Choroid plexus epithelial cell (primary cell): ENCODE measurements at regions not wholly inside any gene's neighbourhood (a gene's known extent, or its start where the extent isn't known, plus 50 kb on each side); places are given as distances from the start of the nearest gene placed in this dataset.

Experiments used
- DNase-seq: peaks from one replicate; pipeline ENCODE4 v3.0.0-alpha.2; 2010; ENCODE audit warnings: low read depth
- H3K4me3 ChIP-seq: 2 replicates; pipeline ENCODE4 v1.5.1; 2011; ENCODE audit warnings: low read depth, mild to moderate bottlenecking, control low read depth, low read length, moderate library complexity
- TF ChIP-seq, protein P1 (sequence below): conservative IDR thresholded peaks from 2 replicates; pipeline ENCODE4 v1.5.1; 2011; ENCODE audit warnings: low read depth, mild to moderate bottlenecking, control low read depth, inconsistent platforms, low read length, moderate library complexity

DNA sequence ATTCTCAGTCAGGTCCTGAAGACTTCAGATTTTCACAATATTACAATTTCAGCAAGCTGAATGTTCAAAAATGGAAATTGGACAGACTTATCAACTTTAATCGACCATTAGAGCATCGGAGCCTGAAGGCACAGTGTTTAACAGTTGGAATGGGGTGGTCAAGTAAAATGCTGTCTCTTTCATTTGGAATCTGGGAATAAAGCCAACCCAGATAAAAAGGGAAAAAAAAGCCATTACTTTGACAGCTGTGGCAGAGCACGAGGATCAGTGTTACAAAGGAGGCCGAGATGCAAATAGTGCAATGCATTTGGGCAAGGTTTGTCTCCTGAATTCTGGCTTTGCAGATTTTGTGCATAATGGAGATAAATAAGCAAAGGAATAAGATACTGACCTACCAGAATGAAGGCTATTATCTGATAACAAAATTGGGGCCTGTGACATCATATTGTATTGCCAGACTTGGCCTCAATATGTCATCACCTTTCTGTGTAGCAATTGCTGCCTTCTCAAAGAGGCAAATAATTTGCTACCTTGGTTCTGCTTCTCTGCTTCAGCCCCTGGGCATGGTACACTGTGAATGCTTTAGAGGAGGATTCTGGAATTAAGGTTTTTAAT is 277.5 kb upstream of the KLHL29 start:
- DNase-seq: no peak
- no peak overlapping the region for H3K4me3 ChIP-seq
- TF ChIP-seq, protein P1, sequence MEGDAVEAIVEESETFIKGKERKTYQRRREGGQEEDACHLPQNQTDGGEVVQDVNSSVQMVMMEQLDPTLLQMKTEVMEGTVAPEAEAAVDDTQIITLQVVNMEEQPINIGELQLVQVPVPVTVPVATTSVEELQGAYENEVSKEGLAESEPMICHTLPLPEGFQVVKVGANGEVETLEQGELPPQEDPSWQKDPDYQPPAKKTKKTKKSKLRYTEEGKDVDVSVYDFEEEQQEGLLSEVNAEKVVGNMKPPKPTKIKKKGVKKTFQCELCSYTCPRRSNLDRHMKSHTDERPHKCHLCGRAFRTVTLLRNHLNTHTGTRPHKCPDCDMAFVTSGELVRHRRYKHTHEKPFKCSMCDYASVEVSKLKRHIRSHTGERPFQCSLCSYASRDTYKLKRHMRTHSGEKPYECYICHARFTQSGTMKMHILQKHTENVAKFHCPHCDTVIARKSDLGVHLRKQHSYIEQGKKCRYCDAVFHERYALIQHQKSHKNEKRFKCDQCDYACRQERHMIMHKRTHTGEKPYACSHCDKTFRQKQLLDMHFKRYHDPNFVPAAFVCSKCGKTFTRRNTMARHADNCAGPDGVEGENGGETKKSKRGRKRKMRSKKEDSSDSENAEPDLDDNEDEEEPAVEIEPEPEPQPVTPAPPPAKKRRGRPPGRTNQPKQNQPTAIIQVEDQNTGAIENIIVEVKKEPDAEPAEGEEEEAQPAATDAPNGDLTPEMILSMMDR: no peak

DNA sequence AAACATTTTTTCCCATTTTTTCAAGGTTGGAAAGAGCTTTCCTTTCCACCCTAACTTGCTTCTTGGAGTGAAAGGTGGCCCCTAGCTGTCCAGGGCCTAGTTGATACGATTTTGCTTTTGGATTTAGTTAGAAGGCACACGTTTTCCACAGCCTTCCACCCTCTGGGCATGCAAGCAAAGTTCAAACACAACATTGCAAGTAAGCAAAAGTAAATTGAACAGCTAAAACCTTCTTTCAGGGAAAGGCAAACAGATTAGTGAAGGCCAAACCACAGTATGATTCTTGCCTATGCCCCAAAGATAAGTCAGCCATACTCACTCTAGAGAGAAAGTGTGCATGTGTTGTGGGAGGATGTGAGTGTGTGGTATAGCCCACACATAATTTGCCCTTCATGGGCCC is 273.7 kb upstream of the KLHL29 start:
- TF ChIP-seq, protein P1: no peak
- DNase-seq: no peak
- H3K4me3 ChIP-seq: no peak overlapping the region

DNA sequence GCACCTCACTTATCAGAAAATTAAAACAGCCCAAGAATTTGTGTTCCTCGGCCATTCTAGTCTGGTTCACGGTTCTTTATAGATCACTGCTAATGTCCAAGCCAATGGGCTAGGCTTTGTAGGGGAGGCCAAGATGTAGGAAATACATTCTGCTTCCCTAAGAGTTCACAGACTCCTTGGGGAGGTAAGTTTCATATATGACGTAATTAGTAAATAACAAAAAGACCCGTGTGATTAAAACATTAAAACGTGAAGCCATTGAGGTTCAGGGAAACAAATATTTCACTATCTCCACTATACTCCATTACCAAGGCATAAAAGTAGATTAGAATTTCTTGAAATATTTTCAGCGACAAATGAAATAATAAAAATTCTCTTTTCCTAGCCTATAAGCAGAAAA is 272.5 kb upstream of the KLHL29 start:
- no peak for DNase-seq
- TF ChIP-seq, protein P1: no peak
- no peak overlapping the region for H3K4me3 ChIP-seq

DNA sequence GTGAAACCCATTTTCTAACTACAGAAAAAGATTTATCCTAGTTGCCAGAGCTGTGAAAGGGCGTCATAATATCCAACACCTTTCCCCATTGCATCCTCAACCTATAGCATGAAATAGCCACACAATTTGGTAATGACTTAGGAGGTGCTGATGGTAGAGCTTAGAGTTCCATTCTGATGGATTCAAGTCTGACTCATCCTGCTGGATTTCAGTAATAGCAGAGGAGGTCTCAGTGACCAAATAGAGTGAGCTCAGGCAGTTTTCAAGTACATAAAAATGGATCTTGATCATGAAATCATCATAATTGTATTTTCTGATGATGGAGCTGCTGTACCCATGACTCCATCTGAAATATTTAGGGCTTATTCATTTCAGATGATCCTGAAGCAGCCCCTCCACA is 270.7 kb upstream of the KLHL29 start:
- DNase-seq: no peak
- no peak overlapping the region for H3K4me3 ChIP-seq
- TF ChIP-seq, protein P1: no peak

DNA sequence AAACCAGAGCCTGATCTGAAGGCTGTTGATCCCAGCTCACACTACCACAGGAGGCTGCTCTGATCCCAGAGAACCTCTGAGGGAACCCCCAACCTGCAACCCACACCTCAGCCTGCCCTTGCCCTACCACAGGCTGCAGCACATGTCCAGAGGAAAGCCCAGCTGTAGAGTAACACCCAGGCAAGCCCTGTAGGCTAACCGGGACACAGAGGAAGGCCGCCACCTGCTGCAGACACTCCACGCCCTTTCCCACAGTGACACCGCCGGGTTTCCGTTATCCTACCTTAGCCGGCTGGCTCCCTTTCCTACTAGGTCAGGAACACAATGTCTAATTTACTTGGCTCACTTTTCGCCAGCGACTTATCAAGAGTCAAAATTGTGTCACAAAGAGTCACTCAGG is 266.7 kb upstream of the KLHL29 start:
- DNase-seq: no peak
- TF ChIP-seq, protein P1: no peak
- H3K4me3 ChIP-seq: no peak overlapping the region

DNA sequence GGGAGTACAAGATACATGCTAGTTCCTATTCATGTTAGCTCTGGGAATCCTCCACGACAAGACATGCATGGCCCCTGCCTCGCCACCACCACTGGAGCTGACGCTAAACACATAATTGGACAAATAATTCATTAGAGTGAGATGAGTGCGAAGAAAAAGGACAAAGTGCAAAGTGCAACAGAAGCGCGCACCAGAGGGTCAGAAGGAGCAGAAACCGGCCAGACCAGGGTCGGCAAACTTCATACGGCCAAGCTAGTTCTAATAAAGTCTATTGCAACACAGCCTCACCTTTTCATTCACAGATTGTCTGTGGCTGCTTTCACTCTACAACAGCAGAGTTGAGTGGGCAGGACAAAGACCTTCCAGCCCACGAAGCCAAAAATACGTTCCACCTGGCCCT is 266.1 kb upstream of the KLHL29 start:
- H3K4me3 ChIP-seq: no peak overlapping the region
- TF ChIP-seq, protein P1: no peak

DNA sequence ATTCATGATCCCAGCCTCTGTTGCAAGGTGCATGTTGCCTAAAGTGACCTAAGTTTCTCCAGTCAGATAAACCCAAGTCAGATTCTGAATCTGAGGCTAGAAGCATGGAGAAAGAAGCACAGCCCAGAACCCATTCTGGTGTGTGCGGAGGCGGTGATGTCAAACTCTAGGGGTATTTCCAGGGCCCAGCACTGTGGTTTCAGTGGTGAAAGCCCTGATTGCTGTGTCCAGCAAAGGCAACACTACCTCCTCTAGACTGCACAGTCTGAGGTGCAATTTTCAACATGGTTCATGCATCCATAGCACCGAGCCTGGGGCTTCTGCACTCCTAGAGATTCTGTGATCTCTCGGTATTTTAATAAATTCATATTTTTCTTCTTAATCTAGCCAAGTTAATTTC is 264.8 kb upstream of the KLHL29 start:
- TF ChIP-seq, protein P1: no peak
- no peak overlapping the region for H3K4me3 ChIP-seq
- DNase-seq: no peak

More for the DNA sequence above, 266.1 kb upstream of the KLHL29 start:
- no peak for DNase-seq
